ENCODE measurements at regions not wholly inside any gene's neighbourhood (a gene's known extent, or its start where the extent isn't known, plus 50 kb on each side); places are given as distances from the start of the nearest gene placed in this dataset.

DNA sequence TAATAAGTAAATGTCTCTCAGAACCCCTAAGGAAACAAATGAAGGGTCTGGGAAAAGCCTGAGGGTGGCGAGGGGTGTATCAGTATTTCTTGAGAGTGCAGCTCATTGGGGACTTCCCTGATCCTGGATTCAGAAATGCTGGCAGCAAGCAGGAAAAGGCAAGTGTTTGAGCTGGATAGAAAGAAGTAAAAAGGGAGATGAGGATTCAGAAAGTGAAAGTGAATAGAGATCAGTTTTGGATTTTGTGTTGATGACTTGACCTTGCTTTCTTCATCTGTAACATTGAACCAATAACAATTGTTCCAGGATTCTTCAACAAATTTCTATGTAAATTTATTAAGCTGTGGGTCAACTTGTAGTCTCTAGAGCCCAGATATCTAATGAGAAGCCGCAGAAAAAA, 66.9 kb upstream of the CTSC start:
- no peak for DNase-seq

DNA sequence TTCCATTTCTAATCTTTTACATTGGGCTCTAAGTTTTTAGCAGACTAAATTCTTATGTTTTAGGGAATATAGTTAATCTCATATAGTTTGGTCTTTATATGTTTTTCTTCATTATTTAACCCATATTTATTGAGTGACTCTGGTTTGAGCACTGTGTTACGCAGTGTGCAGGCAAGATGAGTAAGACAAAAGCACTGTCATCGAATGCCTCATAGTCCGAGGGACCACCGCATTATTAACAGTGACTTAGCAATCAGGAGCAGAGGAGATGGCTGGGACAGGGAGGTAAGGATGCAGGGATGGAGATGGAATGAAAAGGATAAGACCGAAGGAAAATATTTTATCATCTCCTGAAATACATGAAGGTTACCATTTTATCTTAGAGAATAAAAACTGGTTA, 65.2 kb upstream of the CTSC start:
- no peak for DNase-seq

DNA sequence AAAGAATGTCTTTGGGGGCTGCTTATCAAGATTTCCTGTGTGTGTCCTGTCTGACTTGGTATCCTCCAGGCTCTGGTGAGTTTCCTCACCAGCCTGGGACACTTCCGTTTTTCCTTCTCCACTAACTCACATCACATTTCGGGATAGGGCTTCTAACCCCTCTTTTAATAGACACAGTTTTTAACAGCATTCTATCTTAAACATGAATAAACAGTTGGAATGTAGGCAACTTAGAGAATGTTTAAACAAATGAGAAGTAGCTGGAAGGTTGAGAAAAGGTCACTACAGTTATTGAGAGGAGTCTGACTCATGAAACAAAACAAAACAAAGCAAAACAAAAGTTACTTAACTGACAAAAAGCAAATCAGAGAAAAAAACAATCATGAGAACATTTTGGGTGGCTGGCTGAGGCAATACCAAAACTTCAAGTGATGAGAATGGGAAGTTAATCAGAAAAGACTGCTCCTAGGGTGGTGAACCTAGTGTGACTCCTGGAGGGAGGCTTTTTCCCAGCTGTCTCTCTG, 64.7 kb upstream of the CTSC start:
- DNase-seq: no peak

DNA sequence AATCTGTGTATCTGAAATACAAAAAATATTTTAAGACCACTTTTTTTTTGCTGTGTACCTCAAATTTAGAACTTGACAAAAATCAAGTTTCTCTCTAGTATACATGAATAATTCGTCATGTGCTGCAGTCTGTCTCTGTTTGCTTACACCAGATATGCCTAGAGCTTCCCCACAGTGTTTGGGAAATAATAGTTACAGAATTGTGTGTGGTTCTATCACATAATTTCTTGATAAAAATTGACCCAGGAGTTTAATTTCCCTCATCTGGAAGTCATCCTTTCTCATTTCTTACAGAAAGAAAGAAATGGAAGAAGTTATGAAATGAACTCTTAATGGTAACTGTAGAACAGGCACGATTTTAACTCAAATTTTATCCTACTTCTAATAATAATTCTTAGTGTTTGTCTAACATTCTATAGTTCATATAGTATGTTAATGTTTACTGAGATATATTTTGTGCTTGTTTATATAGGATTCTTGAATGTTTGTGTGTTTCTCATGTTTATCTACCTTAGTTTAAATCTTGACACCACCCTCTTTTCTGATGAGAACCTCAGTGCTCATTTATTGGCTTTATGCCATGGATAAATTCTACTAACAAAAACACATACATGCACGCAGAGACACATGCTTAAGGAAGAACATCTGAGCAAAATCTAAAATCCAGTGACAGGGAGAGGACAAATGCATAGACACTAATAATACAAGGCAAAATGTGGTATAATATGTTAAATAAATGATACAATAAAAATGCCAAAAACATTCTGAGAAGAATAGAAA, 61.4 kb upstream of the CTSC start:
- no peak for DNase-seq

DNA sequence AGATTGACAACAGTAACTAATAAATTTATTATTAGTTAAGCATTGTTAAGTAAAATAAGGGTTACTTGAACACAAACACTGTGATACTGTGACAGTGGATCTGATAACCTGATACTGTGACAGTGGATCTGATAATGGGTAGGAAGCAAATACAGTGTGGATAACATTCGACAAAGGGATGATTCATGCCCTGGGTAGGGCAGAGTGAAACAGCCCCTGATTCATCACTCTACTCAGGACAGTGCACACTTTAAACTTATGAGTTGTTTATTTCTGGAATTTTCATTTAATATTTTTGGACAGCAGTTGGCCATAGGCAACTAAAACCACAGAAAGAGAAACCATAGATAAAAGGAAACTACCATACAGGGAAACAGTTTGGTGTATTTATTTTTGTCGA, 60.8 kb upstream of the CTSC start:
- no peak for DNase-seq

DNA sequence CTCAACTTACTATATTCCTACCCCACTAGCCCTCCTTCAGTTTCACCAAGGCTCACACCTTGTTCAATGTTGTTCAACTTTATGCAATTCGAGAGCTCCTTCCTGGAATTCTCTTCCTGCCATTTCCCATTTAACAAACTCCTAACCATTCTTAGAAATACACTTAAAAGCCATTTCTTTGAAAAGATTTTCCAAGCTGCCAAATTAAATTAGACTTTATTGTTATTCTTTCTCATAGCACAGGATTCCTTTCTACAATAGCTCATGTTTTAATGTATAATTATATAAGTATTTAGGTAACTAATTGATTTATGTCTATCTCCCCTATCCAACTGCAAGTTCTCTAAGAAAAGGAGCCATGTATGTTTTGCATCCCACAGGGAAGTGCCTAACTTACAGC, 52.7 kb upstream of the CTSC start:
- no peak for DNase-seq

DNA sequence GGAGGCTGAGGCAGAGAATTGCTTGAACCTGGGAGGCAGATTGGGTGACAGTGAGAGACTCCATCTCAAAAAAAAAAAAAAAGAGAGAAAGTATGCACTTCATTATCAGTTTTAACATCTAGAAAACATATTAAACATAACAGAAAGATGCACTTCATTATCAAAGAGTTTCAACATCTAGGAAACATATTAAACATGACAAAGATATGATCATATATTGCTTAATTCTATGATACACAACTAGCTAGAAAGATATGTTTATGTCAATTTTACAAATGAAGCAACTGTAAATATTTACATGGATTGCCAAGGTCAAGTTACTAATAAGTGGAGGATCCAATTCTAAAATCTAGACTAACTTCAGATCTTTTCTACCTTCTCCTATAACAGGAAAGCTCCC, 50.4 kb upstream of the CTSC start:
- DNase-seq: no peak
